Endothelial cell (in vitro differentiated cells): ENCODE measurements at regions not wholly inside any gene's neighbourhood (a gene's known extent, or its start where the extent isn't known, plus 50 kb on each side); places are given as distances from the start of the nearest gene placed in this dataset.
A peak's percentile ranks its signal among the peaks of the same experiment; 100 is the strongest.

ENCODE experiments used
- DNase-seq: peaks from one replicate; pipeline ENCODE4 v3.0.0; 2021; ENCODE audit warnings: low spot score
- H3K27ac Mint-ChIP-seq: one replicate; pipeline ENCODE4 v1.8.0; 2021; ENCODE audit warnings: mixed read lengths, inconsistent platforms; ENCODE audit not compliant: unreplicated experiment
- H3K27me3 Mint-ChIP-seq: one replicate; pipeline ENCODE4 v1.8.0; 2021; ENCODE audit warnings: mild to moderate bottlenecking, moderate library complexity, mixed read lengths, inconsistent platforms; ENCODE audit not compliant: unreplicated experiment
- H3K36me3 Mint-ChIP-seq: one replicate; pipeline ENCODE4 v1.8.0; 2021; ENCODE audit warnings: mild to moderate bottlenecking, low read depth, mixed read lengths, inconsistent platforms; ENCODE audit not compliant: unreplicated experiment
- H3K4me1 Mint-ChIP-seq: one replicate; pipeline ENCODE4 v1.8.0; 2021; ENCODE audit warnings: mild to moderate bottlenecking, mixed read lengths, inconsistent platforms; ENCODE audit not compliant: unreplicated experiment
- H3K4me3 Mint-ChIP-seq: one replicate; pipeline ENCODE4 v1.8.0; 2021; ENCODE audit warnings: mild to moderate bottlenecking, mixed read lengths, inconsistent platforms; ENCODE audit not compliant: unreplicated experiment
- H3K9me3 Mint-ChIP-seq: one replicate; pipeline ENCODE4 v1.8.0; 2021; ENCODE audit warnings: mixed read lengths, inconsistent platforms; ENCODE audit not compliant: unreplicated experiment
- CTCF ChIP-seq: fragments of 200-600 bp; sonication (generic); IDR thresholded peaks from one replicate; pipeline ENCODE4 v1.5.0; 2021; ENCODE audit warnings: antibody characterized with exemption; ENCODE audit not compliant: unreplicated experiment

GRCh38 chr5:118060833-118061232 lies 927.5 kb downstream of the DTWD2 start:
- H3K9me3 Mint-ChIP-seq, result no peaks in the 10 kb centered on the region
- H3K4me3 Mint-ChIP-seq, result no peak overlapping the region
- no peaks in the 10 kb centered on the region for H3K4me1 Mint-ChIP-seq
- no peak overlapping the region for H3K27ac Mint-ChIP-seq
- no peak for DNase-seq
- TF ChIP-seq CTCF, result peak; percentile 49
- no peaks in the 10 kb centered on the region for H3K36me3 Mint-ChIP-seq
- H3K27me3 Mint-ChIP-seq, result peaks cover 2% of the 10 kb centered on the region

- no peaks in the 10 kb centered on the region for H3K9me3 Mint-ChIP-seq
- no peak for DNase-seq
- no peaks in the 10 kb centered on the region for H3K4me1 Mint-ChIP-seq
- H3K4me3 Mint-ChIP-seq, result no peak overlapping the region
- no peaks in the 10 kb centered on the region for H3K27me3 Mint-ChIP-seq
- no peaks in the 10 kb centered on the region for H3K36me3 Mint-ChIP-seq
- no peak overlapping the region for H3K27ac Mint-ChIP-seq
- no peak for TF ChIP-seq CTCF
Observed at GRCh38 chr5:118052503-118052902, 935.8 kb downstream of the DTWD2 start.

GRCh38 chr5:118044169-118044568 lies 944.2 kb downstream of the DTWD2 start:
- no peaks in the 10 kb centered on the region for H3K27me3 Mint-ChIP-seq
- no peak for TF ChIP-seq CTCF
- H3K36me3 Mint-ChIP-seq, result no peaks in the 10 kb centered on the region
- peaks cover 5% of the 10 kb centered on the region for H3K4me1 Mint-ChIP-seq
- DNase-seq, result no peak
- H3K27ac Mint-ChIP-seq, result no peak overlapping the region
- H3K4me3 Mint-ChIP-seq, result no peak overlapping the region
- H3K9me3 Mint-ChIP-seq, result no peaks in the 10 kb centered on the region

GRCh38 chr5:118043531-118043930 lies 944.8 kb downstream of the DTWD2 start:
- H3K36me3 Mint-ChIP-seq, result no peaks in the 10 kb centered on the region
- no peaks in the 10 kb centered on the region for H3K27me3 Mint-ChIP-seq
- H3K4me3 Mint-ChIP-seq, result no peak overlapping the region
- DNase-seq, result no peak
- no peaks in the 10 kb centered on the region for H3K9me3 Mint-ChIP-seq
- peaks cover 5% of the 10 kb centered on the region for H3K4me1 Mint-ChIP-seq
- no peak overlapping the region for H3K27ac Mint-ChIP-seq
- TF ChIP-seq CTCF, result no peak

GRCh38 chr5:118042076-118042475 lies 946.3 kb downstream of the DTWD2 start:
- Mint-ChIP-seq H3K4me3 (no peak overlapping the region), H3K27ac (no peak overlapping the region), H3K4me1 (peaks cover 5% of the 10 kb centered on the region), H3K27me3 (no peaks in the 10 kb centered on the region), H3K9me3 (no peaks in the 10 kb centered on the region), H3K36me3 (no peaks in the 10 kb centered on the region)
- no peak for DNase-seq
- no peak for TF ChIP-seq CTCF
